ENCODE measurements at regions not wholly inside any gene's neighbourhood (a gene's known extent, or its start where the extent isn't known, plus 50 kb on each side); places are given as distances from the start of the nearest gene placed in this dataset.

DNA sequence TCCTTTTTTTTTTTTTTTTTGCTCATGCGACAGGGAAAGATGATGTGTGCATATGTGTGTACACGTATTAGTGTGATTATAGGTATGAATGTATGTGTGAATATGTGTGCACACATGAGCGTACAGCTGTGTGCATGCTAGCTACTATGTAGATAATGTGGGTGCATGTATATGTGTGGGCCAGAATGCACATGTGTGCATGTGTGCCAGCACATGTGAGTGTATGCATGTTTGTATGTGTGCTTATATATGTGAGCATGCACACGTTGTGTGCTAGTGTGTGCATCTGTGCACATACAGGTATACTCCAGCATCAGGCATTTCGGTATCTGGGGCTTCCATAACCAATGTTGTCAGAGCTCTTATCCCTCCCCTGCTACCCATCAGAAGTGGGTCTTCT, 541.1 kb downstream of the AACS start:
- Histone ChIP-seq H3K23ac (ENCODE audit: insufficient read length) (no peak overlapping the region), H4K20me1 (replicated peaks in 1 of 2; ENCODE audit: control insufficient read depth in 1 of 2, insufficient read depth in 2 of 2, low read length in 2 of 2) (no peaks in the 10 kb centered on the region), H2BK12ac (ENCODE audit: low read depth, low read length) (no peak overlapping the region), H3K79me2 (ENCODE audit: control insufficient read depth in 1 of 2, insufficient read depth in 2 of 2, low read length in 2 of 2) (no peaks in the 10 kb centered on the region), H4K8ac (ENCODE audit: extremely low read depth, insufficient read depth, low read length) (peak overlapping the region; percentile 45; the same call in 1 of the 2 replicates), H3K23me2 (ENCODE audit: low read depth, low read length) (no peaks in the 10 kb centered on the region), H3K79me1 (ENCODE audit: low read depth, low read length) (no peaks in the 10 kb centered on the region), H2BK120ac (replicated peaks; ENCODE audit: low read depth, low read length) (no peak overlapping the region), H2AFZ (ENCODE audit: low read length) (no peak overlapping the region), H2BK15ac (ENCODE audit: low read length) (no peak overlapping the region), H2AK5ac (ENCODE audit: low read depth, low read length) (no peak overlapping the region), H4K5ac (ENCODE audit: insufficient read length, low read depth, low read length) (no peak overlapping the region), H3K4me2 (ENCODE audit: insufficient read depth in 1 of 2, low read depth in 2 of 2, low read length in 2 of 2) (no peak overlapping the region), H3K9me3 (ENCODE audit: insufficient read depth in 2 of 2, low read depth in 1 of 2, low read length in 1 of 2) (no peaks in the 10 kb centered on the region), H3K4ac (replicated peaks; ENCODE audit: insufficient read length, low read depth, low read length) (no peak overlapping the region), H3K56ac (replicated peaks; ENCODE audit: insufficient read length, low read depth, low read length) (no peak overlapping the region), H3K14ac (ENCODE audit: insufficient read length) (no peak overlapping the region), H4K91ac (replicated peaks; ENCODE audit: insufficient read length, low read length) (no peak overlapping the region), H2BK20ac (ENCODE audit: low read length) (no peak overlapping the region), H3K4me3 (ENCODE audit: extremely low read depth in 1 of 4, insufficient read depth in 2 of 4, low read depth in 3 of 4, low read length in 4 of 4) (no peak overlapping the region), H3K36me3 (ENCODE audit: control insufficient read depth in 2 of 4, insufficient read depth in 4 of 4, low read length in 3 of 4) (no peaks in the 10 kb centered on the region), H3K4me1 (replicated peaks in 1 of 4; ENCODE audit: control insufficient read depth in 3 of 4, insufficient read depth in 4 of 4, low read length in 3 of 4) (no peaks in the 10 kb centered on the region), H3K18ac (ENCODE audit: extremely low read depth, low read length) (no peak overlapping the region), H3K9ac (replicated peaks in 1 of 4; ENCODE audit: extremely low read depth in 1 of 4, low read depth in 3 of 4, low read length in 3 of 4) (no peak overlapping the region), H3K27me3 (replicated peaks in 1 of 4; ENCODE audit: control insufficient read depth in 3 of 4, extremely low read depth in 1 of 4, insufficient read depth in 3 of 4, low read length in 3 of 4) (no peaks in the 10 kb centered on the region), H3K27ac (ENCODE audit: low read depth, low read length) (no peak overlapping the region), H2BK5ac (ENCODE audit: low read depth, low read length) (no peak overlapping the region)
- FAIRE-seq = no peak
- ChIA-PET POLR2A (ENCODE audit: partially characterized antibody) (no interaction called here), CTCF (ENCODE audit: partially characterized antibody) (interaction anchor here (1.0 to 1.3 kb wide), 2 partner anchors 12 to 57 kb away, joined by 4 to 5 read pairs; no protein-coding TSS in a partner anchor)
- TF ChIP-seq EZH2 (IDR thresholded peaks at IDR 0.05; ENCODE audit: low read depth, low read length, severe bottlenecking) (no peak), SIN3A (conservative IDR thresholded peaks at IDR 0.05 in 1 of 2, IDR thresholded peaks at IDR 0.05 in 1 of 2; ENCODE audit: low read depth in 1 of 2, low read length in 2 of 2) (no peak), ASH2L (IDR thresholded peaks at IDR 0.05; ENCODE audit: low read length) (no peak), POLR2AphosphoS5 (IDR thresholded peaks at IDR 0.05; ENCODE audit: low read depth, low read length) (peak; percentile 45; the same call in 1 of the 2 replicates), CREB1 (IDR thresholded peaks at IDR 0.05) (no peak), CHD2 (IDR thresholded peaks at IDR 0.05; ENCODE audit: low read length) (no peak), SP2 (IDR thresholded peaks at IDR 0.05; ENCODE audit: low read length) (no peak), SP1 (IDR thresholded peaks at IDR 0.05; ENCODE audit: low read depth, low read length) (no peak)
- 92% methylated on average over 5 of the region's 5 CpGs; no CpG with 5 or more reads in 1 of the 2 experiments for WGBS, 2 experiments (ENCODE audit: extremely low coverage in 1 of 2, insufficient coverage in 1 of 2, insufficient read length in 1 of 2, insufficient replicate concordance in 2 of 2, low coverage in 1 of 2, low lambda C conversion rate in 2 of 2, missing lambda C conversion rate in 1 of 2)
- DNase-seq (ENCODE audit: low read depth in 1 of 2, low spot score in 2 of 2) = no peak
